ENCODE measurements at regions not wholly inside any gene's neighbourhood (a gene's known extent, or its start where the extent isn't known, plus 50 kb on each side); places are given as distances from the start of the nearest gene placed in this dataset.
"Not testable (repeated sequence)": the region's sequence is repeated elsewhere in the genome, so short reads cannot be mapped to it uniquely, and the experiment has no call there.

GRCh38 chr16:54879681-54880080 is 51.0 kb upstream of the IRX5 start:
- no peak for DNase-seq (ENCODE audit: low read depth)
- TF ChIP-seq CTCF (IDR thresholded peaks at IDR 0.05; ENCODE audit: control insufficient read depth, extremely low read depth, insufficient read depth): no peak
- H3K4me3 ChIP-seq (ENCODE audit: low read depth, low read length): no peak overlapping the region

- no peak for DNase-seq (ENCODE audit: low read depth)
- no peak for TF ChIP-seq CTCF (IDR thresholded peaks at IDR 0.05; ENCODE audit: control insufficient read depth, extremely low read depth, insufficient read depth)
- no peak overlapping the region for H3K4me3 ChIP-seq (ENCODE audit: low read depth, low read length)
Measured at GRCh38 chr16:54878301-54878700, 52.4 kb upstream of the IRX5 start.

- DNase-seq (ENCODE audit: low read depth): no peak
- TF ChIP-seq CTCF (IDR thresholded peaks at IDR 0.05; ENCODE audit: control insufficient read depth, extremely low read depth, insufficient read depth): no peak
Measured at GRCh38 chr16:54875443-54875842, 55.2 kb upstream of the IRX5 start.

GRCh38 chr16:54873716-54874373 is 56.8 kb upstream of the IRX5 start:
- H3K4me3 ChIP-seq (ENCODE audit: low read depth, low read length); DNase-seq (ENCODE audit: low read depth): not testable (repeated sequence)

More at GRCh38 chr16:54875443-54875842, 55.2 kb upstream of the IRX5 start:
- H3K4me3 ChIP-seq (ENCODE audit: low read depth, low read length): no peak overlapping the region

GRCh38 chr16:54873071-54873470 is 57.6 kb upstream of the IRX5 start:
- no peak overlapping the region for H3K4me3 ChIP-seq (ENCODE audit: low read depth, low read length)
- DNase-seq (ENCODE audit: low read depth): no peak
- TF ChIP-seq CTCF (IDR thresholded peaks at IDR 0.05; ENCODE audit: control insufficient read depth, extremely low read depth, insufficient read depth): no peak

- no peak for TF ChIP-seq CTCF (IDR thresholded peaks at IDR 0.05; ENCODE audit: control insufficient read depth, extremely low read depth, insufficient read depth)
- no peak for DNase-seq (ENCODE audit: low read depth)
- no peak overlapping the region for H3K4me3 ChIP-seq (ENCODE audit: low read depth, low read length)
Measured at GRCh38 chr16:54870151-54870550, 60.5 kb upstream of the IRX5 start.

- DNase-seq (ENCODE audit: low read depth): no peak
- TF ChIP-seq CTCF (IDR thresholded peaks at IDR 0.05; ENCODE audit: control insufficient read depth, extremely low read depth, insufficient read depth): no peak
Measured at GRCh38 chr16:54867302-54867832, 63.3 kb upstream of the IRX5 start.

More at GRCh38 chr16:54867302-54867832, 63.3 kb upstream of the IRX5 start:
- H3K4me3 ChIP-seq (ENCODE audit: low read depth, low read length): no peak overlapping the region

All from LNCaP clone FGC (cell line).